WTC11 (cell line): ENCODE measurements at regions not wholly inside any gene's neighbourhood (a gene's known extent, or its start where the extent isn't known, plus 50 kb on each side); places are given as distances from the start of the nearest gene placed in this dataset.

Experiments used
- ATAC-seq: fragments of 200-7000 bp; cut with Tn5 transposase; 2 replicates; pipeline ENCODE4 v1.10.0; 2021; ENCODE audit warnings: mild to moderate bottlenecking, moderate library complexity
- CTCF ChIA-PET: fragments of 300-600 bp; sonication (Branson Sonifier 250); formaldehyde crosslinking; loops from one replicate; lab custom pipeline; 2021; ENCODE audit warnings: antibody characterized with exemption; lab: Charles Lee
- POLR2A ChIA-PET: fragments of 350-600 bp; sonication (Branson Sonifier 250); formaldehyde crosslinking; loops from one replicate; lab custom pipeline; 2021; ENCODE audit warnings: antibody characterized with exemption; lab: Charles Lee
- DNase-seq: peaks from one replicate; pipeline ENCODE4 v3.0.0; 2021; ENCODE audit warnings: low spot score
- H3K27ac Mint-ChIP-seq: 2 replicates; pipeline ENCODE4 v1.8.0; 2021; ENCODE audit warnings: mixed read lengths
- H3K27me3 Mint-ChIP-seq: 2 replicates; pipeline ENCODE4 v1.8.0; 2021; ENCODE audit warnings: low read depth, mild to moderate bottlenecking, moderate library complexity, mixed read lengths
- H3K36me3 Mint-ChIP-seq: 2 replicates; pipeline ENCODE4 v1.8.0; 2021; ENCODE audit warnings: mixed read lengths
- H3K4me1 Mint-ChIP-seq: 2 replicates; pipeline ENCODE4 v1.8.0; 2022; ENCODE audit warnings: mixed read lengths
- H3K4me3 Mint-ChIP-seq: 2 replicates; pipeline ENCODE4 v1.8.0; 2021; ENCODE audit warnings: mild to moderate bottlenecking, moderate library complexity, mixed read lengths
- H3K9me3 Mint-ChIP-seq: 2 replicates; pipeline ENCODE4 v1.8.0; 2021; ENCODE audit warnings: mixed read lengths
- E2F1 ChIP-seq: sonication (generic); formaldehyde crosslinking; IDR thresholded peaks from 2 replicates; pipeline ENCODE4 v1.8.0; 2022; ENCODE audit warnings: mild to moderate bottlenecking, missing genetic modification reagents
- ETV6 ChIP-seq: sonication (generic); formaldehyde crosslinking; IDR thresholded peaks from 2 replicates; pipeline ENCODE4 v1.8.1; 2022; ENCODE audit warnings: mild to moderate bottlenecking, missing genetic modification reagents
- JUN ChIP-seq: sonication (generic); formaldehyde crosslinking; IDR thresholded peaks from 2 replicates; pipeline ENCODE4 v1.8.0; 2023; ENCODE audit warnings: mild to moderate bottlenecking, missing genetic modification reagents
- MXD4 ChIP-seq: fragments of 250-450 bp; sonication (Bioruptor Pico); IDR thresholded peaks from 2 replicates; pipeline ENCODE4 v1.8.0; 2021; ENCODE audit warnings: mild to moderate bottlenecking, moderate library complexity, borderline replicate concordance
- PRRX2 ChIP-seq: fragments of 250-450 bp; sonication (Bioruptor Pico); IDR thresholded peaks from 2 replicates; pipeline ENCODE4 v1.8.0; 2021; ENCODE audit warnings: mild to moderate bottlenecking
- TCF7 ChIP-seq: sonication (generic); formaldehyde crosslinking; IDR thresholded peaks from 2 replicates; pipeline ENCODE4 v1.8.0; 2022; ENCODE audit warnings: mild to moderate bottlenecking, low read depth, missing genetic modification reagents, moderate library complexity
- USF2 ChIP-seq: sonication (generic); formaldehyde crosslinking; IDR thresholded peaks from 2 replicates; pipeline ENCODE4 v1.8.1; 2023; ENCODE audit warnings: mild to moderate bottlenecking, missing genetic modification reagents, moderate library complexity
- ZMAT4 ChIP-seq: fragments of 250-450 bp; sonication (Bioruptor Pico); IDR thresholded peaks from 2 replicates; pipeline ENCODE4 v1.9.0; 2021; ENCODE audit warnings: mild to moderate bottlenecking
- ZNF512 ChIP-seq: sonication (generic); formaldehyde crosslinking; IDR thresholded peaks from 2 replicates; pipeline ENCODE4 v1.8.1; 2022; ENCODE audit warnings: missing genetic modification reagents, borderline replicate concordance
- TF ChIP-seq, protein P1 (sequence below): fragments of 250-450 bp; sonication (Bioruptor Pico); IDR thresholded peaks from 2 replicates; pipeline ENCODE4 v1.9.0; 2021; ENCODE audit warnings: mild to moderate bottlenecking, borderline replicate concordance

DNA sequence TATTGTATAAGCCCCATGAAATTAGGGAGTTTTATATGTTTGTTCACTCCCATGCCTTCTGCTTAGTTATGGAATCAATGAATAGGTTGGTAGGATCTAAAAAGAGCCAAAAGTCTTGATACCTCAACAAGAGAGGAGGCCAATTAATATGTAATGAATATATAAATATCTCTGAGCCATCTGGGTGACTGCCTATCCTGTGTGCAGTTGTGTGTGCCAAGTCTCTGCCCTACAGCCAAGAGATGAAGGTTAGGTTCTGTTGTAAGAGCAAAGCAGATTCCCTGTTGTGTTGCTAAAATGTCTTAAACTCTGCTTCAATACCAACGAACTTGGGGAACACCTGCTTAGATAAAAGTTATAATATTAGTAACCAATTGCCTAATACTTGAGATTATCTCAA is 61.8 kb upstream of the GORAB start:
- POLR2A ChIA-PET: interaction anchor here (0.5 kb wide), 1 partner anchor 144 kb away, joined by 3 read pairs; no protein-coding TSS in a partner anchor
- no peak for TF ChIP-seq MXD4 (CRISPR knock-in tag)
- TF ChIP-seq TCF7 (CRISPR knock-in tag): no peak
- TF ChIP-seq, protein P1, sequence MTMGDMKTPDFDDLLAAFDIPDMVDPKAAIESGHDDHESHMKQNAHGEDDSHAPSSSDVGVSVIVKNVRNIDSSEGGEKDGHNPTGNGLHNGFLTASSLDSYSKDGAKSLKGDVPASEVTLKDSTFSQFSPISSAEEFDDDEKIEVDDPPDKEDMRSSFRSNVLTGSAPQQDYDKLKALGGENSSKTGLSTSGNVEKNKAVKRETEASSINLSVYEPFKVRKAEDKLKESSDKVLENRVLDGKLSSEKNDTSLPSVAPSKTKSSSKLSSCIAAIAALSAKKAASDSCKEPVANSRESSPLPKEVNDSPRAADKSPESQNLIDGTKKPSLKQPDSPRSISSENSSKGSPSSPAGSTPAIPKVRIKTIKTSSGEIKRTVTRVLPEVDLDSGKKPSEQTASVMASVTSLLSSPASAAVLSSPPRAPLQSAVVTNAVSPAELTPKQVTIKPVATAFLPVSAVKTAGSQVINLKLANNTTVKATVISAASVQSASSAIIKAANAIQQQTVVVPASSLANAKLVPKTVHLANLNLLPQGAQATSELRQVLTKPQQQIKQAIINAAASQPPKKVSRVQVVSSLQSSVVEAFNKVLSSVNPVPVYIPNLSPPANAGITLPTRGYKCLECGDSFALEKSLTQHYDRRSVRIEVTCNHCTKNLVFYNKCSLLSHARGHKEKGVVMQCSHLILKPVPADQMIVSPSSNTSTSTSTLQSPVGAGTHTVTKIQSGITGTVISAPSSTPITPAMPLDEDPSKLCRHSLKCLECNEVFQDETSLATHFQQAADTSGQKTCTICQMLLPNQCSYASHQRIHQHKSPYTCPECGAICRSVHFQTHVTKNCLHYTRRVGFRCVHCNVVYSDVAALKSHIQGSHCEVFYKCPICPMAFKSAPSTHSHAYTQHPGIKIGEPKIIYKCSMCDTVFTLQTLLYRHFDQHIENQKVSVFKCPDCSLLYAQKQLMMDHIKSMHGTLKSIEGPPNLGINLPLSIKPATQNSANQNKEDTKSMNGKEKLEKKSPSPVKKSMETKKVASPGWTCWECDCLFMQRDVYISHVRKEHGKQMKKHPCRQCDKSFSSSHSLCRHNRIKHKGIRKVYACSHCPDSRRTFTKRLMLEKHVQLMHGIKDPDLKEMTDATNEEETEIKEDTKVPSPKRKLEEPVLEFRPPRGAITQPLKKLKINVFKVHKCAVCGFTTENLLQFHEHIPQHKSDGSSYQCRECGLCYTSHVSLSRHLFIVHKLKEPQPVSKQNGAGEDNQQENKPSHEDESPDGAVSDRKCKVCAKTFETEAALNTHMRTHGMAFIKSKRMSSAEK (CRISPR knock-in tag): no peak
- no peak for TF ChIP-seq USF2 (CRISPR knock-in tag)
- TF ChIP-seq ETV6 (CRISPR knock-in tag): no peak
- H3K4me3 Mint-ChIP-seq: no peak overlapping the region
- CTCF ChIA-PET: no interaction called here
- H3K27ac Mint-ChIP-seq: no peak overlapping the region
- H3K9me3 Mint-ChIP-seq: peaks cover 5% of the 10 kb centered on the region
- no peaks in the 10 kb centered on the region for H3K27me3 Mint-ChIP-seq
- H3K4me1 Mint-ChIP-seq: no peaks in the 10 kb centered on the region
- no peak for DNase-seq
- H3K36me3 Mint-ChIP-seq: no peaks in the 10 kb centered on the region; the same call in 1 of the 2 replicates
- no peak for ATAC-seq

DNA sequence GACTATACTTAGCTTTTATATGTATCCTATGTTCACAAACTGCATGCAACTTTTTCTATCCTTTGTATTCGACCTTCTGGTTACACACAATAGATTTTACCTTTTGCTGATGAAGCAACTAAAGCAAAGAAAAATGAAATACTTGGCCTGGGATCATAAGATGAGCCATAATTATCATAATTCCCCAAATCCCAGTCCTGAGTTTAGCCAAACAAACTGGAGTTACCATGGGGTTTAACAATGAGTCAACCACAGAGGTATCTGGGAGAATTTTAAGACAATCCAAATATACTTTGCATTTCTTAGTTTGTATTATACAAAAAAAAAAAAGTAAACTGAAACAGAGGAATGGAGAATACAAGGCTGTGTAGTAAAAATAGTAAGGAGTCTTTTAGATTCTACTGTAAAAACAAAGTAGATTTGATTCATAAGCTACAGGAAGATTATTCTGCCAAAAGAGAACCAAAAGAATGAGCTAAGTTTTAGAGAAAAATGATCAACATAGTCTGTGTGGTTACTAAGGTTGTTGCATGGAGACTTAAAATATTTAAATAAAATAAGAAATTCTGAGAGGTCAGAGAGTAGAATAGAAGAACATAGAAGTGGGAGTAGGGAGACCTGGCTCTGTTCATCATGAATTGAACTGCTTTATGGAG is 60.4 kb upstream of the GORAB start:
- no peak for ATAC-seq

GRCh38 chr1:170481000-170481399 is 51.0 kb upstream of the GORAB start:
- H3K4me1 Mint-ChIP-seq: peaks cover 5% of the 10 kb centered on the region
- no peak for DNase-seq
- POLR2A ChIA-PET: no interaction called here
- no peak for ATAC-seq
- no peak overlapping the region for H3K27ac Mint-ChIP-seq
- H3K4me3 Mint-ChIP-seq: no peak overlapping the region
- no peaks in the 10 kb centered on the region for H3K27me3 Mint-ChIP-seq
- CTCF ChIA-PET: no interaction called here
- no peak for TF ChIP-seq E2F1
- TF ChIP-seq JUN (CRISPR knock-in tag): no peak
- no peak for TF ChIP-seq PRRX2 (CRISPR knock-in tag)
- no peaks in the 10 kb centered on the region for H3K36me3 Mint-ChIP-seq
- peaks cover 11% of the 10 kb centered on the region; the same call in 1 of the 2 replicates for H3K9me3 Mint-ChIP-seq

More for the DNA sequence above, 60.4 kb upstream of the GORAB start:
- no peak for TF ChIP-seq ZMAT4 (CRISPR knock-in tag)
- no peak for TF ChIP-seq ZNF512 (CRISPR knock-in tag)
- ChIA-PET POLR2A (no interaction called here), CTCF (no interaction called here)
- Mint-ChIP-seq H3K36me3 (no peaks in the 10 kb centered on the region), H3K4me3 (no peak overlapping the region), H3K27me3 (no peaks in the 10 kb centered on the region), H3K4me1 (no peaks in the 10 kb centered on the region), H3K9me3 (peaks cover 2% of the 10 kb centered on the region; the same call in 1 of the 2 replicates), H3K27ac (no peak overlapping the region)
- DNase-seq: no peak
